ENCODE measurements at regions not wholly inside any gene's neighbourhood (a gene's known extent, or its start where the extent isn't known, plus 50 kb on each side); places are given as distances from the start of the nearest gene placed in this dataset.

DNA sequence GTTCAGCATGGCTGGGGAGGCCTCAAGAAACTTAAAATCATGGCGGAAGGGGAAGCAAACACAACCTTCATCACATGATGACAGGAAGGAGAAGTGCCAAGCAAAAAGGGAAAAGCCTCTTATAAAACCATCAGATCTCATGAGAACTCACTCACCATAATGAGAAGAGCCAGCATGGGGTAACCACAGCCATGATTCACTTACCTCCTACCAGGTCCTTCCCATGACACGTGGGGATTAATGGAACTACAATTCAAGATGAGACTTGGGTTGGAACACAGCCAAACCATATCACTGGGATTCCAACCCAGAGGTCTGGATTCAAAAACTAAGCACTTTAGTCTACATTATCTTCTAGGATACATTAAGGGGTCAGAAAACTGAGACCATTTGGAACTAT is 609.6 kb upstream of the SPANXN1 start (continued):
- TF ChIP-seq POLR2AphosphoS5 (IDR thresholded peaks at IDR 0.05; ENCODE audit: low read depth, low read length) (no peak), CBX3 (IDR thresholded peaks at IDR 0.05; ENCODE audit: low read depth) (no peak), CEBPB (IDR thresholded peaks at IDR 0.05; ENCODE audit: low read depth) (no peak), POLR2A (IDR thresholded peaks at IDR 0.05; ENCODE audit: borderline replicate concordance, extremely low read depth, insufficient read depth, insufficient read length) (no peak), SP1 (IDR thresholded peaks at IDR 0.05; ENCODE audit: low read depth) (no peak), EGR1 (IDR thresholded peaks at IDR 0.05; ENCODE audit: low read depth) (no peak), FOSL1 (IDR thresholded peaks at IDR 0.05; ENCODE audit: low read depth) (no peak), ZNF274 (IDR thresholded peaks at IDR 0.05; ENCODE audit: low read depth, low read length) (no peak), YY1 (IDR thresholded peaks at IDR 0.05; ENCODE audit: extremely low read depth, insufficient replicate concordance, low read depth, low read length) (no peak)
- TF ChIP-seq, protein P1, sequence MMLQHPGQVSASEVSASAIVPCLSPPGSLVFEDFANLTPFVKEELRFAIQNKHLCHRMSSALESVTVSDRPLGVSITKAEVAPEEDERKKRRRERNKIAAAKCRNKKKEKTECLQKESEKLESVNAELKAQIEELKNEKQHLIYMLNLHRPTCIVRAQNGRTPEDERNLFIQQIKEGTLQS (IDR thresholded peaks at IDR 0.05), result no peak
- TF ChIP-seq, protein P2, sequence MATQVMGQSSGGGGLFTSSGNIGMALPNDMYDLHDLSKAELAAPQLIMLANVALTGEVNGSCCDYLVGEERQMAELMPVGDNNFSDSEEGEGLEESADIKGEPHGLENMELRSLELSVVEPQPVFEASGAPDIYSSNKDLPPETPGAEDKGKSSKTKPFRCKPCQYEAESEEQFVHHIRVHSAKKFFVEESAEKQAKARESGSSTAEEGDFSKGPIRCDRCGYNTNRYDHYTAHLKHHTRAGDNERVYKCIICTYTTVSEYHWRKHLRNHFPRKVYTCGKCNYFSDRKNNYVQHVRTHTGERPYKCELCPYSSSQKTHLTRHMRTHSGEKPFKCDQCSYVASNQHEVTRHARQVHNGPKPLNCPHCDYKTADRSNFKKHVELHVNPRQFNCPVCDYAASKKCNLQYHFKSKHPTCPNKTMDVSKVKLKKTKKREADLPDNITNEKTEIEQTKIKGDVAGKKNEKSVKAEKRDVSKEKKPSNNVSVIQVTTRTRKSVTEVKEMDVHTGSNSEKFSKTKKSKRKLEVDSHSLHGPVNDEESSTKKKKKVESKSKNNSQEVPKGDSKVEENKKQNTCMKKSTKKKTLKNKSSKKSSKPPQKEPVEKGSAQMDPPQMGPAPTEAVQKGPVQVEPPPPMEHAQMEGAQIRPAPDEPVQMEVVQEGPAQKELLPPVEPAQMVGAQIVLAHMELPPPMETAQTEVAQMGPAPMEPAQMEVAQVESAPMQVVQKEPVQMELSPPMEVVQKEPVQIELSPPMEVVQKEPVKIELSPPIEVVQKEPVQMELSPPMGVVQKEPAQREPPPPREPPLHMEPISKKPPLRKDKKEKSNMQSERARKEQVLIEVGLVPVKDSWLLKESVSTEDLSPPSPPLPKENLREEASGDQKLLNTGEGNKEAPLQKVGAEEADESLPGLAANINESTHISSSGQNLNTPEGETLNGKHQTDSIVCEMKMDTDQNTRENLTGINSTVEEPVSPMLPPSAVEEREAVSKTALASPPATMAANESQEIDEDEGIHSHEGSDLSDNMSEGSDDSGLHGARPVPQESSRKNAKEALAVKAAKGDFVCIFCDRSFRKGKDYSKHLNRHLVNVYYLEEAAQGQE (IDR thresholded peaks at IDR 0.05; ENCODE audit: low read depth), result no peak

- DNase-seq (ENCODE audit: low read depth, low spot score) (no peak), ATAC-seq (no peak)
- H3K9me3 ChIP-seq (ENCODE audit: control insufficient read depth in 1 of 2, insufficient read depth in 1 of 2, low read depth in 1 of 2, low read length in 2 of 2), result no peaks in the 10 kb centered on the region
- ChIA-PET CTCF (no interaction called here), POLR2A (no interaction called here), RAD21 (ENCODE audit: low non-redundant PET in 1 of 2, low total read pairs in 2 of 2, uncharacterized antibody in 2 of 2, unreplicated experiment in 2 of 2) (no interaction called here)
- no peak for TF ChIP-seq ELF1 (IDR thresholded peaks at IDR 0.05; ENCODE audit: borderline replicate concordance, low read depth)
- no peak for TF ChIP-seq RAD21 (IDR thresholded peaks at IDR 0.05; ENCODE audit: low read depth)
- TF ChIP-seq, protein P1 (IDR thresholded peaks at IDR 0.05), result no peak
- no peak for TF ChIP-seq EZH2phosphoT487 (IDR thresholded peaks at IDR 0.05; ENCODE audit: borderline replicate concordance)
- TF ChIP-seq EGR1 (IDR thresholded peaks at IDR 0.05; ENCODE audit: low read depth), result no peak
- TF ChIP-seq SP1 (IDR thresholded peaks at IDR 0.05; ENCODE audit: low read depth), result no peak
- no peaks in the 10 kb centered on the region for H3K36me3 ChIP-seq (ENCODE audit: control insufficient read depth in 1 of 2, insufficient read depth in 2 of 2, low read length in 2 of 2)
- BruUV-seq (replicated peaks), result no TSS peak
- no peaks in the 10 kb centered on the region for H3K9me2 ChIP-seq (ENCODE audit: insufficient read depth)
- H3K27me3 ChIP-seq (ENCODE audit: insufficient read depth, low read length), result no peaks in the 10 kb centered on the region
- no peaks in the 10 kb centered on the region for H3K4me1 ChIP-seq (ENCODE audit: control insufficient read depth in 1 of 2, insufficient read depth in 2 of 2, low read length in 2 of 2)
- H3K4me3 ChIP-seq (replicated peaks in 1 of 2; ENCODE audit: low read depth in 1 of 2, low read length in 2 of 2), result no peak overlapping the region
- H2AFZ ChIP-seq (ENCODE audit: low read depth, low read length, poor library complexity, severe bottlenecking), result no peak overlapping the region
- no peak overlapping the region for H3K4me2 ChIP-seq (ENCODE audit: low read length)
- no peak overlapping the region for H3K9ac ChIP-seq (ENCODE audit: low read length)
- no peaks in the 10 kb centered on the region for H4K20me1 ChIP-seq (ENCODE audit: insufficient read depth)
- H3K79me2 ChIP-seq (ENCODE audit: insufficient read depth, low read length), result no peaks in the 10 kb centered on the region
- no peak overlapping the region for H3K27ac ChIP-seq (ENCODE audit: low read depth, low read length)
- intact Hi-C loops (cut with micrococcal nuclease), result no loop called here
Observed at GRCh38 chrX:144648788-144649187, 598.5 kb upstream of the SPANXN1 start.
